GM12864 (cell line): ENCODE measurements at regions not wholly inside any gene's neighbourhood (a gene's known extent, or its start where the extent isn't known, plus 50 kb on each side); places are given as distances from the start of the nearest gene placed in this dataset.

Source experiments
- DNase-seq: peaks from one replicate; pipeline ENCODE4 v3.0.0-alpha.2; 2011; ENCODE audit warnings: low read depth
- H3K4me3 ChIP-seq: 2 replicates; pipeline ENCODE4 v1.5.1; 2011; ENCODE audit warnings: mild to moderate bottlenecking, low read depth, low read length, control low read depth
- CTCF ChIP-seq: IDR thresholded peaks from 2 replicates; pipeline ENCODE4 v1.5.1; 2011; ENCODE audit warnings: low read depth, mild to moderate bottlenecking, moderate library complexity, low read length, control low read depth, inconsistent platforms; ENCODE audit errors: missing control alignments

GRCh38 chr5:93087326-93087725 is 493.7 kb downstream of the NR2F1-AS1 start:
- DNase-seq, result no peak
- no peak overlapping the region for H3K4me3 ChIP-seq
- no peak for TF ChIP-seq CTCF

DNA sequence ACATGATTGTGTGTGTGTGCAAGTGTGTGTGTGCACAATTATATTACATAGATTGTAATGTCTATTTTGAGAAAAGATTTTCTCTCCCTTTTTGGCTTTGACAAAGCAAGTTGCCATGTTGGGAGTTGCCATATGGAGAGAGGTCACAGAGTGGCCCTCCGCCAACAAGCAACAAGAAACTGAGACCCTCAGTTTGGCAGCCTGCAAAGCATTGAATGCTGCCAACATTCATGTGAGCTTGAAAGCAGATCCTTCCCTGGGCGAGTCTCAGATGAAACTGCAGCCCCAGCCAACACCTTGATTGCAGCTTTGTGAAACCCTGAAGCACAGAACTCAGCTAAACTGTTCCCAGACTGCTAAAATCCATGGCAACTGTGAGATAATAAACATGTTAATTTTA is 498.0 kb downstream of the NR2F1-AS1 start:
- no peak overlapping the region for H3K4me3 ChIP-seq
- TF ChIP-seq CTCF, result no peak
- DNase-seq, result no peak

DNA sequence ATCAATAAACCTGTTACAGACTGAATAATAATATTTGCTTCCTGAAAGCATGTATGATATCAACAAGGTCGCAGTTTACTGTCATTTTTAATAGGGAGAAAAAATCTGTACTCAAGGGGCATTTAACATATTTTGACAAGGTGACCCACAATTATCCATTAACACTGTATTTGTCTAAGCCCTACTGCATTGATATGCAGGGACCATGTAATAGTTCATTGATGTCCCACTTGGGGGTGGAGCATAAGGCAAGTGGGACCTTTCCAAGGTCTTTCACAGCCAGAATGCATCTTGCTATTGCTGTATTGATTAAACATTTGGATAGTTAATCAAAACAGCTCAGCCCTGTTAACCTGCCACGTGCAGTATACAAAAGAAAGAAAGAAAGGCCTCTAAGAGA is 502.0 kb downstream of the NR2F1-AS1 start:
- no peak for TF ChIP-seq CTCF
- no peak for DNase-seq
- no peak overlapping the region for H3K4me3 ChIP-seq

DNA sequence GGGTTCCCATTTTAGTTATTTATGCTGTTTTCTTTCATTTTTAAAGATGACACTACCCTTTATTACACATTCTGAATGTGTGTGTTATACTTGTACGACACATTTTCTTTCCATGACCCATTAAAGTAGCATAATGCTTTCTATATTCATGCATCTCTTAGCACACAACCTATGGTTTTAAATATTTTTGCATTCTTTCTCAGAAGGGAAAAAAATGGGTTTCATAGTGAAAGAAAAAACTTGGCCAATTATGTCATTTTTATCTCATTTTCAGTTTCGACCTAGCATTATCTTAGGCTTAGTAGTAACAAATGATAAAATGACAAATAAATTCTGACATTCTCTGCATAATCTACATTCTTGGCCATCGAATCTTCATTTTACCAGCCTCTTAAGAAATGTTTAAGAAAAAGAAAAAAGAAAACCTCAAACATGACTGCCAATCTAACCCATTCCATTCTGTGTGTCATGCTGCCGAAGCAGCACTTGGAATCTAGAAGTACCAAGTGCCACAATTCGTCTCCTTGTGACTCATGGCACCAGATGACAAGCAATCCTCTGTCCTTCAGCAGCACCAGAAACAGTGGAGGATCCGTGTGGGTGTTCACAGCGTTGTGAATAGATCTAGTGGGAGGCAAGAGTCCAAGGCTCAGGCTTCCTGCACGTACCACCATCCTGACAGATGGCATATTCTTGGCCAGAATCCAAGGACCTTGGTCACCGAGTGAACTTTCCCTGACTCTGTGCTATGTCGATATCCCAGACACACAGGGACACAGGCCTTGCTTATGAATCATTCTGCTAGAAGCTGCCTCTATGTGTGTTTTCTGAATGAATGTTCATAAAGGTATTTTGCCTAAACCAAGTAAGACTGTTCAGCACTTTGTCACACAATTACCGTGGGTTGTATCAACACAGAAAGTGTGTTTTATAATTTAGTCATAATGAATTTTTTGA is 502.7 kb downstream of the NR2F1-AS1 start:
- no peak overlapping the region for H3K4me3 ChIP-seq
- TF ChIP-seq CTCF, result no peak
- DNase-seq, result no peak

GRCh38 chr5:93076566-93076965 is 504.5 kb downstream of the NR2F1-AS1 start:
- no peak overlapping the region for H3K4me3 ChIP-seq
- TF ChIP-seq CTCF, result no peak
- DNase-seq, result no peak

GRCh38 chr5:93076096-93076495 is 504.9 kb downstream of the NR2F1-AS1 start:
- TF ChIP-seq CTCF, result no peak
- DNase-seq, result no peak

GRCh38 chr5:93073547-93073946 is 507.5 kb downstream of the NR2F1-AS1 start:
- no peak for DNase-seq
- no peak overlapping the region for H3K4me3 ChIP-seq
- no peak for TF ChIP-seq CTCF

More at GRCh38 chr5:93076096-93076495, 504.9 kb downstream of the NR2F1-AS1 start:
- no peak overlapping the region for H3K4me3 ChIP-seq
